ENCODE measurements at regions not wholly inside any gene's neighbourhood (a gene's known extent, or its start where the extent isn't known, plus 50 kb on each side); places are given as distances from the start of the nearest gene placed in this dataset.

DNA sequence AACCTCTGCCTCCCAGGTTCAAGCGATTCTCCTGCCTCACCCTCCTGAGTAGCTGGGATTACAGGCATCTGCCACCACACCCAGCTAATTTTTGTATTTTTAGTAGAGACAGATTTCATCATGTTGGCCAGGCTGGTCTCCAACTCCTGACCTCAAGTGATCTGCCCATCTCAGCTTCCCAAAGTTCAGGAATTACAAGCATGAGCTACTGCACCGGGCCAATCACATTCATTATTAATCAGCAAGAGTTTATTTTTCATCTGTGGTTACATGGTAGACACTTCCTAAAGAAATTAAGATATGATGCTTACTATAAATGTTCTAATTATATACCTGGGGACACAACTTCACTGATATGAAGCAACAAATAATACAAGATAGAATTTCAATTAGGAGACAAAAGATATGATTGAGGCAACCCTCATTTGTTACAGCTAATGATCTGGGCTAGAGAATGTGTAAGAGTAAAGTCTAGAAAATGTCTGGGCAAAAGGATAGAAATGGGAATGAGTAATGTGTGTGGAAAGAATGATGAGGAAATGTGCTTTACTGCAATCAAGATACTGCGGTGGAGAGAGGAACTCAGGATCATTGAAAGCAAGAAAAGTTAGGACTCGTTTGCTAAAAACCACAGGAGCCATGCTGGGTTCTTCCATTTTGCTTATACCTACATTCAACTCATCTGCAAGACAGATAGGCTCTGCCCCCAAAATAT lies 366.8 kb downstream of the ZIC1 start:
- H3K4me3 ChIP-seq (ENCODE audit: low read depth, low read length), result no peak overlapping the region
- TF ChIP-seq, protein P1, sequence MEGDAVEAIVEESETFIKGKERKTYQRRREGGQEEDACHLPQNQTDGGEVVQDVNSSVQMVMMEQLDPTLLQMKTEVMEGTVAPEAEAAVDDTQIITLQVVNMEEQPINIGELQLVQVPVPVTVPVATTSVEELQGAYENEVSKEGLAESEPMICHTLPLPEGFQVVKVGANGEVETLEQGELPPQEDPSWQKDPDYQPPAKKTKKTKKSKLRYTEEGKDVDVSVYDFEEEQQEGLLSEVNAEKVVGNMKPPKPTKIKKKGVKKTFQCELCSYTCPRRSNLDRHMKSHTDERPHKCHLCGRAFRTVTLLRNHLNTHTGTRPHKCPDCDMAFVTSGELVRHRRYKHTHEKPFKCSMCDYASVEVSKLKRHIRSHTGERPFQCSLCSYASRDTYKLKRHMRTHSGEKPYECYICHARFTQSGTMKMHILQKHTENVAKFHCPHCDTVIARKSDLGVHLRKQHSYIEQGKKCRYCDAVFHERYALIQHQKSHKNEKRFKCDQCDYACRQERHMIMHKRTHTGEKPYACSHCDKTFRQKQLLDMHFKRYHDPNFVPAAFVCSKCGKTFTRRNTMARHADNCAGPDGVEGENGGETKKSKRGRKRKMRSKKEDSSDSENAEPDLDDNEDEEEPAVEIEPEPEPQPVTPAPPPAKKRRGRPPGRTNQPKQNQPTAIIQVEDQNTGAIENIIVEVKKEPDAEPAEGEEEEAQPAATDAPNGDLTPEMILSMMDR (IDR thresholded peaks at IDR 0.05; ENCODE audit: insufficient read depth, low read length, missing control alignments), result no peak
- ChIA-PET POLR2A (no interaction called here), CTCF (no interaction called here)
- DNase-seq (ENCODE audit: low read depth, low spot score), result no peak

GRCh38 chr3:147793841-147794240 lies 384.7 kb downstream of the ZIC1 start:
- ChIA-PET POLR2A (no interaction called here), CTCF (no interaction called here)
- TF ChIP-seq, protein P1 (IDR thresholded peaks at IDR 0.05; ENCODE audit: insufficient read depth, low read length, missing control alignments), result no peak
- DNase-seq (ENCODE audit: low read depth, low spot score), result no peak
- no peak overlapping the region for H3K4me3 ChIP-seq (ENCODE audit: low read depth, low read length)

DNA sequence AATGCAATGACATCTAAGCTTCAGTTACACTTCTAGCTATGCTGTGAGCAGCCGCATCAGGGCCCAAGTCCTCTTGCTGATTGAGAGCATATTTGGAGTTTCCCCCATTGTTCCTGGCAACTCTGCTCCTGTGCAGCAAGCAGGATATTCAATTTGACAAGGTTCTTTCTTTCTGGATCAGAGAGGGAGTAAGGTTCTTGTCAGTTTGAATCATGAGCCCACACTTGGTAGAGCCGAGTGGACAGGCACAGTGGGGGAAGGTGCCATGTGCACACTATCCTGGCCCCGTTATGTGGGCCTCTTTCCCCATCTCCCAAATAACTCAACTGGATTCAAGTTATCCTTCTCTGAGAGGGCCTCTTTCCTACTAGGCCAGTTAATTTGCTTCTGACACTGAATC lies 385.4 kb downstream of the ZIC1 start:
- DNase-seq (ENCODE audit: low read depth, low spot score), result no peak
- CTCF ChIA-PET, result no interaction called here
- POLR2A ChIA-PET, result no interaction called here
- H3K4me3 ChIP-seq (ENCODE audit: low read depth, low read length), result no peak overlapping the region
- TF ChIP-seq, protein P1 (IDR thresholded peaks at IDR 0.05; ENCODE audit: insufficient read depth, low read length, missing control alignments), result no peak

DNA sequence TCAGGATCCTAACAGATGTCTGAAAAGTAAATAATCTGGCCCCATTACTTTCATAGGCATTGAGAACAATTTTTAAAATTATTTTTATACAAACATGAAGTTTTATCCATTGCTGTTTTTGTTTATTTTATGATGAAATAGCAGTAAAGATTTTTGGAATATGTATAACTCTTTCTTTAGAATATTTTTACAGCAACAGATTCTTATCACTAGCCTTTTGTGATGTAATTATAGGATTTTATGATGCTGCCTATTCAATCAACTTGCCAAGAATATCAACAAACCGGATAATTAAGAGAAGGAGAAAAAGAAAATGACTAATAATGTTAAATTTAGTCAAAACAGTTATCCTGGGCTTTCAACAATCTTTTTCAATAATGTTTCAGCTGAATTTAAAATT lies 386.3 kb downstream of the ZIC1 start:
- POLR2A ChIA-PET, result no interaction called here

DNA sequence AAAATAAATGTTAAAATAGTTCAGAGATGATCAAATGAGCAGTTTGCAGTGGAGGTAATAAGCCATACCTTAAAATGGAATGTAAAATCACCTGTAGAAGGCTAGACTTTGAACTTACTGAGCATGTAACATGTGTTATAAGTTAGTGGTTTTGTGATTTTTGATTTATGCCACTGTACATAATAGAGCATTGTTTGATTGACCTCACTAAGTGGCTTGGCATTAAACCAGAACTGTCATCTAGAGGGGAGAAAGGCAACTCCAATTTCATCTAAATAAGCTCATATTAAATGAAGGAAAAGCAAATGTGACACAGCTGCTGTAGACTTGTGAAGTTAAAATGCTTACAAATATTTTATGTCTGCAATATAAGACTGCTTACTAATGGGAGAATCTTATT lies 387.9 kb downstream of the ZIC1 start:
- TF ChIP-seq, protein P1 (IDR thresholded peaks at IDR 0.05; ENCODE audit: insufficient read depth, low read length, missing control alignments), result no peak
- DNase-seq (ENCODE audit: low read depth, low spot score), result no peak
- no peak overlapping the region for H3K4me3 ChIP-seq (ENCODE audit: low read depth, low read length)
- POLR2A ChIA-PET, result no interaction called here
- CTCF ChIA-PET, result no interaction called here

More for the DNA sequence above, 386.3 kb downstream of the ZIC1 start:
- H3K4me3 ChIP-seq (ENCODE audit: low read depth, low read length), result no peak overlapping the region
- CTCF ChIA-PET, result no interaction called here
- no peak for DNase-seq (ENCODE audit: low read depth, low spot score)
- TF ChIP-seq, protein P1 (IDR thresholded peaks at IDR 0.05; ENCODE audit: insufficient read depth, low read length, missing control alignments), result no peak

DNA sequence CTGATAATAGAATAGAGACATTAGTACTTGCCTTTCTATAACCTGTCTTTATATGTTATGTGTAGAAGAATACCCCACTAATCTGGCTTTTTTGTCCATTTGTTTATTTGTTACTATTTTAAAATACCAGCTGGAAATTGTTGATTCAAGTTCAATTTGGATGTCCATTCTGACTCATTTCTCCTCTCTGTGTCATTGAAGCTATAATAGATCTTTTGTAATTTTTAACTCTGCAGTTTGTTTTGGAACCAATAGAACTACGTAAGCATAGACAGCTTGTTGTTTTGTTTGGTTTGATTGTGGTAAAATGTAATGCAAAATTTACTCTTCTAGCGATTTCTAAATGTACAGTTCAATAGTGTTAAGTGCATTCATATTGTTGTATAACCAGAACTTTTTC lies 390.4 kb downstream of the ZIC1 start:
- CTCF ChIA-PET, result no interaction called here
- no peak for DNase-seq (ENCODE audit: low read depth, low spot score)
- POLR2A ChIA-PET, result no interaction called here
- H3K4me3 ChIP-seq (ENCODE audit: low read depth, low read length), result no peak overlapping the region
- TF ChIP-seq, protein P1 (IDR thresholded peaks at IDR 0.05; ENCODE audit: insufficient read depth, low read length, missing control alignments), result no peak

Measured in AG04449 (cell line).